BLaER1 treated with 17β-estradiol and CSF1 and Interleukin-3, amounts not matched to agents 10 nM and 100 nM (cell line): ENCODE measurements at regions not wholly inside any gene's neighbourhood (a gene's known extent, or its start where the extent isn't known, plus 50 kb on each side); places are given as distances from the start of the nearest gene placed in this dataset.

Experiments used
- H3K27ac ChIP-seq, 11 experiments: shearing (Covaris generic); formaldehyde crosslinking; 2 replicates each; pipeline ENCODE4 v1.8.1; 2022
- H3K27me3 ChIP-seq, 11 experiments: shearing (Covaris generic); formaldehyde crosslinking; 2 replicates each; pipeline ENCODE4 v1.8.1; 2022
- H3K36me3 ChIP-seq, 11 experiments: shearing (Covaris generic); formaldehyde crosslinking; 2 replicates each; pipeline ENCODE4 v1.8.1; 2022
- H3K4me1 ChIP-seq, 10 experiments: shearing (Covaris generic); formaldehyde crosslinking; 2 replicates each; pipeline ENCODE4 v1.8.1; 2022
- H3K4me2 ChIP-seq, 11 experiments: shearing (Covaris generic); formaldehyde crosslinking; 2 replicates each; pipeline ENCODE4 v1.8.1; 2022
- H3K4me3 ChIP-seq, 10 experiments: shearing (Covaris generic); formaldehyde crosslinking; 2 replicates each; pipeline ENCODE4 v1.8.1; 2022
- H3K9ac ChIP-seq, 11 experiments: shearing (Covaris generic); formaldehyde crosslinking; 2 replicates each; pipeline ENCODE4 v1.8.1; 2022
- H3K9me3 ChIP-seq, 11 experiments: shearing (Covaris generic); formaldehyde crosslinking; replicated peaks in 1 of 11; 2 replicates each; pipeline ENCODE4 v1.8.1; 2022
- H4K20me1 ChIP-seq, 11 experiments: shearing (Covaris generic); formaldehyde crosslinking; 2 replicates each; pipeline ENCODE4 v1.8.1; 2022
- Cebpa-rat ChIP-seq, 11 experiments: shearing (Covaris generic); IDR thresholded peaks; 2 replicates each; pipeline ENCODE4 v1.8.1; 2022

DNA sequence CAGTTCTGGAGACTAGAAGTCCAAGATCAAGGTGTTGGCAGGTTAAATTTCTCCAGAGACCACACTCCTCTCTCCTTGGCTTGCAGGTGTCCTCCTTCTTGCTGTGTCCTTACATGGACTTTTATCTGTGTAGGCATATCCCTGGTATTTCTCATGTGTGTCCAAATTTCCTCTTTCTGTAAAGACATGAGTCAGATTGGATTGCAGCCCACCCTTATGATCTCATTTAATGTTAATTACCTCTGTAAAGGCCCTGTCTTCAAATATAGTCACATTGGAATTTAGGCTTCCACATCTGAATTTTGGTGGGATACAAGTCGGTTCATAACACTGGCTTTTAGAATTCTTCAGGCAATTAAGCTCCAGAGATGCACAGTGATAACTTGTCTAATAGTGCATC lies 322.2 kb upstream of the GRIA1 start:
- Histone ChIP-seq H3K36me3 (no peaks in the 10 kb centered on the region), H3K4me3 (no peak overlapping the region), H3K9me3 (no peaks in the 10 kb centered on the region), H3K4me1 (no peaks in the 10 kb centered on the region), H3K27ac (no peak overlapping the region), H4K20me1 (no peaks in the 10 kb centered on the region), H3K9ac (no peak overlapping the region), H3K27me3 (no peaks in the 10 kb centered on the region), H3K4me2 (no peak overlapping the region)
- no peak for TF ChIP-seq Cebpa-rat (IDR thresholded peaks at IDR 0.05)

- no peak overlapping the region for H3K4me3 ChIP-seq
- no peak overlapping the region for H3K9ac ChIP-seq
- no peak overlapping the region for H3K4me2 ChIP-seq
- H4K20me1 ChIP-seq: no peaks in the 10 kb centered on the region
- H3K36me3 ChIP-seq: no peaks in the 10 kb centered on the region
- H3K27me3 ChIP-seq: no peaks in the 10 kb centered on the region
- H3K9me3 ChIP-seq: no peaks in the 10 kb centered on the region
- no peak overlapping the region for H3K27ac ChIP-seq
- H3K4me1 ChIP-seq: no peaks in the 10 kb centered on the region
- no peak for TF ChIP-seq Cebpa-rat (IDR thresholded peaks at IDR 0.05)
These were observed 303.0 kb upstream of the GRIA1 start for GRCh38 chr5:153187503-153187902.

DNA sequence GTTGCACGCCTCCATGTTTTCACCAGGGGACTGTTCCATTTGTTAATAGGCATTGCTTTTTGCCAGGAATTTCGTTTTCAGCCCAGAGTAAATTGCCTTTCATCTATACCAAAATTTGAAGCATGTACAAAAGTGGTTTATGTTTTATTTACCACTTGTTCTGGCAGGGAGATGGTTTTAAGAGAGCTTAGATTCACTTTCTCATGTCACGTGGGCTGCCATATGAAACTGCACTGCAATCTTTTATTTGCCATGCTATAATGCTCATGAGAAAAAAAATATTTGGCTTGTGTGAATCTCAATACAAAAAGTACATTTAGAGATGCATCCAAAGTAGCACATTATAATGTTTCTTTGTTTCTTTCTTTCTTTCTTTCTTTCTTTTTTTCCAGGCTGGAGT lies 284.1 kb upstream of the GRIA1 start:
- no peak for TF ChIP-seq Cebpa-rat (IDR thresholded peaks at IDR 0.05)
- Histone ChIP-seq H3K4me1 (no peaks in the 10 kb centered on the region), H3K27ac (no peak overlapping the region), H3K27me3 (no peaks in the 10 kb centered on the region), H3K4me2 (no peak overlapping the region), H3K9ac (no peak overlapping the region), H3K36me3 (no peaks in the 10 kb centered on the region), H4K20me1 (no peaks in the 10 kb centered on the region), H3K4me3 (no peak overlapping the region), H3K9me3 (no peaks in the 10 kb centered on the region)

DNA sequence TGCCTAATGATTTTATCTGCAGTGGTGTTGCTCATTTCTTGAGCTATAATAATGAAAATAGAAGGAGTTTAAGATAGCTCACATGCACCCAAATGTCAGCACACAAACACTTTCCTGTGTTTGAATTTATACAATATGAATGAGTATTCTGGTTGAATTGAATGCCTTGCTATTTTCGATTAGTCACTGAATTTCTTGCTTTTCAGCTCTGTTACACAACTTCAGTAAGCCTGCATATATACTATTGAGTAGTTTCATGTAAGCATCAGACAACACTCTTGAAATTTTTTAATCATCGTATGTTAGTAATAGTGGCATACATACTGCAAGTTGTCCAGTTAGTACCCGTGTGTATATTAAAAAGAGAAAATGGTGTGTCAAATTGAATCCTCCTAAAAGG lies 281.5 kb upstream of the GRIA1 start:
- no peak overlapping the region for H3K9ac ChIP-seq
- H3K9me3 ChIP-seq: no peaks in the 10 kb centered on the region
- no peak overlapping the region for H3K27ac ChIP-seq
- H3K4me3 ChIP-seq: no peak overlapping the region
- H3K27me3 ChIP-seq: no peaks in the 10 kb centered on the region
- no peak for TF ChIP-seq Cebpa-rat (IDR thresholded peaks at IDR 0.05)
- no peak overlapping the region for H3K4me2 ChIP-seq
- H3K4me1 ChIP-seq: no peaks in the 10 kb centered on the region
- H4K20me1 ChIP-seq: no peaks in the 10 kb centered on the region
- no peaks in the 10 kb centered on the region for H3K36me3 ChIP-seq

DNA sequence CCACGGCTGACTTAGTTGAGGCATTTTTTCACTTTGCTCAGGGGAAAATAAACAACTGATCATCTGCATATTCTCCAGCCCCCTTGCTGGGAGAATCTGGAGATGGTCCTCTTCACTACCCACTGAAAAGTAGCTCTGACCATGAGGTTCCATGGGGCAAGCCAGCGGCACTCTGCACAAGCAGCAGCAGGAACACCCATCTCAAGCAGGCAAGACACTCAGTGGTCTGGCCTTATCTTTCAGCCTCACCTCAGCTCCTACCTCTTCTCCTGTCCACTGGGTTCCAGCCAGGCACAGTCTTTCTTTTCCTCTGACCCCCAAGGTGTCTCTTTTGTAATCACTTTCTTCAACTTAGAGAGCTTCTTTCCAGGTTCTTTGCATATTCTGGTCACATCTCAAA lies 280.8 kb upstream of the GRIA1 start:
- H3K27me3 ChIP-seq: no peaks in the 10 kb centered on the region
- H3K4me2 ChIP-seq: no peak overlapping the region
- no peak overlapping the region for H3K9ac ChIP-seq
- no peak overlapping the region for H3K4me3 ChIP-seq
- 0 out of 22 replicates have a peak, but pooled peaks cover 0 to 2% (median 0%) of the 10 kb centered on the region in 11 experiments for H3K9me3 ChIP-seq
- H4K20me1 ChIP-seq: no peaks in the 10 kb centered on the region
- no peaks in the 10 kb centered on the region for H3K4me1 ChIP-seq
- no peaks in the 10 kb centered on the region for H3K36me3 ChIP-seq
- no peak for TF ChIP-seq Cebpa-rat (IDR thresholded peaks at IDR 0.05)
- H3K27ac ChIP-seq: no peak overlapping the region

DNA sequence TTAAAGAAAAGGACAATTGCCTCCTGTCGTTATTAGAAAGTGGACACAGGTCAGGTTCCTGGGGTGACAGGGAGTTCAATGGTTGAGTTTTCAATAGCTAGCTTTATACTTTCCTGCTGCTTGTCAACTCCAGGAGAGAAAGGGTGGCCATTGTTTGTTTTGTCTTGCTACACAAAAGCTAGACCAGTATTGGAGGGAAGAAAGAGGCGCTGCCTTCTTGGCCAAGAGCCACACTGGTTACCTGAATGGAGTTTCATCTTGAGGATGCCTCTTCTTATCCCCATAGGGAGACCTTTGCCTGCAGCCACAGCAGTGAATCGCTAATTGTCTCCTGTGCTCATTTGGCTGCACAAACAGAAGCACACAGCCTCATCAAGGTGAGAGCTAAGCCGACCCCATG lies 279.4 kb upstream of the GRIA1 start:
- Histone ChIP-seq H4K20me1 (no peaks in the 10 kb centered on the region), H3K9ac (no peak overlapping the region), H3K4me3 (no peak overlapping the region), H3K27ac (no peak overlapping the region), H3K4me2 (no peak overlapping the region), H3K9me3 (0 out of 22 replicates have a peak, but pooled peaks cover 0 to 10% (median 0%) of the 10 kb centered on the region in 11 experiments), H3K4me1 (no peaks in the 10 kb centered on the region), H3K27me3 (no peaks in the 10 kb centered on the region), H3K36me3 (no peaks in the 10 kb centered on the region)
- TF ChIP-seq Cebpa-rat (IDR thresholded peaks at IDR 0.05): no peak

DNA sequence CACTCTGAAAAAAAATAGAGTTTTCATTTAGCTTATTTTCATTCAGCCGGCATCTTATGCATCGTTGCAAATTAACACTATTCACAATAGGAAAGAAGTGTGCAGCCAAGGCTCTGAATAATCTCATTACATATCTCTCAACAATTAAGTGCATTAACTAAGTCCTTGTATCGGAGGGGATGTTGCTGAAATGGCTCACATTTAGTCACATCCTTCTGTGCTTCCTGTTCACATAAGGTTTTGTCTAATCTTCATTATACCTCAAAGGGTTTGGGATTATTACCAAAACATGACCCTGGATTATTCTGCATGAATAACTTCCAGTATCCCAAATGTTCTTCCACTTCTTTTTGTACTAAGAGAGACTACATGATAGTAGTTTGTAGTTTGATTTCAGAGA lies 278.0 kb upstream of the GRIA1 start:
- no peak overlapping the region for H3K4me2 ChIP-seq
- H3K4me1 ChIP-seq: no peaks in the 10 kb centered on the region
- peaks cover 0 to 10% (median 2%) of the 10 kb centered on the region in 11 experiments; a peak in 5 of 22 replicates for H3K9me3 ChIP-seq
- no peak overlapping the region for H3K27ac ChIP-seq
- H3K4me3 ChIP-seq: no peak overlapping the region
- no peaks in the 10 kb centered on the region for H4K20me1 ChIP-seq
- no peak for TF ChIP-seq Cebpa-rat (IDR thresholded peaks at IDR 0.05)
- H3K27me3 ChIP-seq: no peaks in the 10 kb centered on the region
- no peaks in the 10 kb centered on the region for H3K36me3 ChIP-seq
- H3K9ac ChIP-seq: no peak overlapping the region

GRCh38 chr5:153222936-153223335 lies 267.5 kb upstream of the GRIA1 start:
- peaks cover 0 to 20% (median 4%) of the 10 kb centered on the region in 10 experiments; a peak in 9 of 20 replicates for H3K4me1 ChIP-seq
- H3K4me2 ChIP-seq: peak overlapping the region in 5 of 11 experiments; percentile 21 to 76 (median 63); a peak in 10 of 22 replicates
- peak overlapping the region in 3 of 11 experiments; percentile 36 to 53 (median 48); a peak in 4 of 22 replicates for H3K27ac ChIP-seq
- H3K9me3 ChIP-seq: peaks cover 0 to 3% (median 0%) of the 10 kb centered on the region in 11 experiments; a peak in 4 of 22 replicates
- TF ChIP-seq Cebpa-rat (IDR thresholded peaks at IDR 0.05): no peak
- no peaks in the 10 kb centered on the region for H3K36me3 ChIP-seq
- H3K4me3 ChIP-seq: no peak overlapping the region
- no peaks in the 10 kb centered on the region for H4K20me1 ChIP-seq
- H3K9ac ChIP-seq: peak overlapping the region in 1 of 11 experiments; percentile 43; a peak in 1 of 22 replicates
- no peaks in the 10 kb centered on the region for H3K27me3 ChIP-seq

GRCh38 chr5:153223376-153223775 lies 267.1 kb upstream of the GRIA1 start:
- H3K27ac ChIP-seq: peak overlapping the region in 3 of 11 experiments; percentile 36 to 53 (median 48); a peak in 4 of 22 replicates
- peaks cover 0 to 20% (median 4%) of the 10 kb centered on the region in 10 experiments; a peak in 9 of 20 replicates for H3K4me1 ChIP-seq
- peak overlapping the region in 1 of 11 experiments; percentile 43; a peak in 1 of 22 replicates for H3K9ac ChIP-seq
- no peak overlapping the region for H3K4me3 ChIP-seq
- no peaks in the 10 kb centered on the region for H4K20me1 ChIP-seq
- peak overlapping the region in 5 of 11 experiments; percentile 21 to 76 (median 63); a peak in 10 of 22 replicates for H3K4me2 ChIP-seq
- TF ChIP-seq Cebpa-rat (IDR thresholded peaks at IDR 0.05): no peak
- H3K27me3 ChIP-seq: no peaks in the 10 kb centered on the region
- no peaks in the 10 kb centered on the region; a peak in 2 of 22 replicates for H3K9me3 ChIP-seq
- no peaks in the 10 kb centered on the region for H3K36me3 ChIP-seq

- H3K4me1 ChIP-seq: peaks cover 0 to 20% (median 4%) of the 10 kb centered on the region in 10 experiments; a peak in 9 of 20 replicates
- H3K9ac ChIP-seq: no peak overlapping the region
- H3K27me3 ChIP-seq: no peaks in the 10 kb centered on the region
- no peaks in the 10 kb centered on the region for H4K20me1 ChIP-seq
- TF ChIP-seq Cebpa-rat (IDR thresholded peaks at IDR 0.05): no peak
- no peaks in the 10 kb centered on the region for H3K36me3 ChIP-seq
- no peak overlapping the region for H3K27ac ChIP-seq
- H3K4me2 ChIP-seq: no peak overlapping the region
- H3K9me3 ChIP-seq: no peaks in the 10 kb centered on the region; a peak in 1 of 22 replicates
- no peak overlapping the region for H3K4me3 ChIP-seq
These were observed 265.8 kb upstream of the GRIA1 start for GRCh38 chr5:153224651-153225050.
